ENCODE measurements at regions not wholly inside any gene's neighbourhood (a gene's known extent, or its start where the extent isn't known, plus 50 kb on each side); places are given as distances from the start of the nearest gene placed in this dataset.
"Not testable (repeated sequence)": the region's sequence is repeated elsewhere in the genome, so short reads cannot be mapped to it uniquely, and the experiment has no call there.

DNA sequence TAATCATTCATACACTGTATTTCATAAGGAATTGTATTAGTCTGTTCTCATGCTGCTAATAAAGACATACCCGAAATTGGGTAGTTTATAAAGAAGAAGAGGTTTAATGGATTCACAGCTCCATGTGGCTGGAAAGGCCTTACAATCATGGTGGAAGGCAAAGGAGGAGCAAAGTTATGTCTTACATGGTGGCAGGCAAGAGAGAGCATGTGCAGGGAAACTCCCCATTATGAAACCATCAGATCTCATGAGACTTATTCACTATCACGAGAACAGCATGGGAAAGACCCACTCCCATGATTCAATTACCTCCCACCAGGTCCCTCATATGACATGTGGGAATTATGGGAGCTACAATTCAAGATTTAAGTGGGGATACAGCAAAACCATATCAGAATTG is 122.9 kb upstream of the PHYHIPL start:
- not testable (repeated sequence) for H3K4me1 ChIP-seq (ENCODE audit: insufficient read depth, low read length); H3K27ac ChIP-seq (ENCODE audit: low read depth, low read length); H3K9me3 ChIP-seq (ENCODE audit: low read length); H3K4me3 ChIP-seq (ENCODE audit: low read depth in 1 of 2, low read length in 2 of 2); H3K9ac ChIP-seq (ENCODE audit: low read length); H3K27me3 ChIP-seq (ENCODE audit: control insufficient read depth in 1 of 2, insufficient read depth in 2 of 2, low read length in 2 of 2); H3K36me3 ChIP-seq (ENCODE audit: insufficient read depth, low read length)

DNA sequence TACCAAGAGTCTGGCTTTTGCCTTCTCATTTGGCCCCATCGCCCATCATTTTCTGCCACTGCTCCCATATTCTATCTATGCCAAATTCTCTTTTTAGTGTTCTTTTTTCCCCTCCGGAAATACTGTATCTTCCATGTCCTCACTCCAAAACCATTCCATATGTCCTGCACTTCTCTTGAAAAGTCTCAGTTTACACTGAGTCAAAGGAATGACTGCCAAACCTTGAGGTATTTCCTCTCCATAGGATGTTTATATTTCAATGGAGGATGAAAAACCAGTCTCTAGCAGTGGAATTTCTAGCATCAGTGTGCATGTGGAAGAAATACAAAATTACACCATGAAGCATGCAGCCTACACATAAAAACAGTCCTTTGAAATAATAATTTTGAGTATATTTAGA is 121.4 kb upstream of the PHYHIPL start:
- Histone ChIP-seq H3K4me1 (ENCODE audit: insufficient read depth, low read length) (no peaks in the 10 kb centered on the region), H3K9me3 (ENCODE audit: low read length) (no peaks in the 10 kb centered on the region), H3K27ac (ENCODE audit: low read depth, low read length) (no peak overlapping the region)

DNA sequence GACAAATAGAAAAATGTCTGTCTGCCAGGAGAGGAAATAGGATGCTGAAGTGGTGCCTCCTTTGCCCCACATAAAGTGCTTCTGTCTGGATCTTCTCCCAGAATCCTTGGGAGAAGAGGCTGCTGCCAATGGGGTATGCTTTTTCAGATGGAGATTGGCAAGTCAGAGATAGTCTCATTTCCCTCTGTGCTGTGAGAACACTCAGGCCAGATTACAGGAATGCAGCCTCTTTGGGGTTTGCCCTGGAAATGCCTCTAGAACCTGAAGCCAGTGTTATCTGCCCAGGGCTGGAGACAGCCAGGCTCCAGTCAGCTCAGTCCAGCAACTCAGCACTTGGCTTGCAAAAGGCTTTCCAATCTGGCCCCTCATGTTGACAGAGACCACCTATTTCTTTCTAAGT is 119.1 kb upstream of the PHYHIPL start:
- H3K4me3 ChIP-seq (ENCODE audit: low read depth in 1 of 2, low read length in 2 of 2), result no peak overlapping the region
- H3K36me3 ChIP-seq (ENCODE audit: insufficient read depth, low read length), result no peaks in the 10 kb centered on the region
- no peaks in the 10 kb centered on the region for H3K4me1 ChIP-seq (ENCODE audit: insufficient read depth, low read length)
- H3K27ac ChIP-seq (ENCODE audit: low read depth, low read length), result no peak overlapping the region
- no peak overlapping the region for H3K9ac ChIP-seq (ENCODE audit: low read length)
- H3K9me3 ChIP-seq (ENCODE audit: low read length), result no peaks in the 10 kb centered on the region
- no peaks in the 10 kb centered on the region for H3K27me3 ChIP-seq (ENCODE audit: control insufficient read depth in 1 of 2, insufficient read depth in 2 of 2, low read length in 2 of 2)

More for the DNA sequence above, 121.4 kb upstream of the PHYHIPL start:
- no peak overlapping the region for H3K9ac ChIP-seq (ENCODE audit: low read length)
- no peak overlapping the region for H3K4me3 ChIP-seq (ENCODE audit: low read depth in 1 of 2, low read length in 2 of 2)
- H3K27me3 ChIP-seq (ENCODE audit: control insufficient read depth in 1 of 2, insufficient read depth in 2 of 2, low read length in 2 of 2), result no peaks in the 10 kb centered on the region
- no peaks in the 10 kb centered on the region for H3K36me3 ChIP-seq (ENCODE audit: insufficient read depth, low read length)

DNA sequence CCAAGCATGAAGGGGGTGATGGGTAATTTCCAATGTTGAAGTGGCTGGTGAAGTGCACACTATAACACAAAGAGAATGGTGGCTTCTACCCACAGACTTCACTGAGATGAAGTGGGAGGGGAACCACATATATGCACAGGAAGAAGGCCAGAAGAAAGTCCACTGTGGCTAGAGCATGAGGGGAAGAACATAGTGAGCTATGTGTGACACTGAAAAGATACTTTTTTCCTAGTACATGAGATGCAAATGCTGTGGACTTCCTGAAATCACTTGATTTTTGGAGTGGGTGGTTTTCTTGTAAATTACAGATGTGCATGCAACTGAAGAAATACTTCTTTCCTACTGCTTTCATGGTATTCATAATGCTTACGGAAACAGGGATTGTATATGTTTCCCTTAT is 115.6 kb upstream of the PHYHIPL start:
- H3K9ac ChIP-seq (ENCODE audit: low read length), result no peak overlapping the region
- H3K27ac ChIP-seq (ENCODE audit: low read depth, low read length), result no peak overlapping the region
- no peaks in the 10 kb centered on the region for H3K27me3 ChIP-seq (ENCODE audit: control insufficient read depth in 1 of 2, insufficient read depth in 2 of 2, low read length in 2 of 2)
- H3K4me1 ChIP-seq (ENCODE audit: insufficient read depth, low read length), result no peaks in the 10 kb centered on the region
- H3K9me3 ChIP-seq (ENCODE audit: low read length), result no peaks in the 10 kb centered on the region
- H3K4me3 ChIP-seq (ENCODE audit: low read depth in 1 of 2, low read length in 2 of 2), result no peak overlapping the region
- no peaks in the 10 kb centered on the region for H3K36me3 ChIP-seq (ENCODE audit: insufficient read depth, low read length)

DNA sequence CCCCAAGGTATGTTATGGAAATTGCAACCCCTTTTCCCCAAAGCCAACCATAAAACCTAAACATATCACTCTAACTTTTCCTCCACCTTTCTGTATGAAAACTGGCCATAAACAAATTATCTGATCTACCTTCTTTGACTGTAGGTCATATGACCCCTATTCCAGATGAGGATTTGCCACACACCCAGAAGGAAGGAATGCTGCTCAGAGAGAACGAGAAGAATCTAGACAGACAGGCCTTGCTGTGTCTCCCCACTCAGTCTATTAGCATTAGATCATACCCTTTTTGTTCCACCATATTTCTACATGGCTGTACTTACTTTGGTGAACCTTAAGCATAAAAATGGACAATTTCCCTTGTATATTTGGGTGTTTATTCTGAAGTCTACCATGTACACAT is 113.0 kb upstream of the PHYHIPL start:
- Histone ChIP-seq H3K9me3 (ENCODE audit: low read length) (no peaks in the 10 kb centered on the region), H3K27me3 (ENCODE audit: control insufficient read depth in 1 of 2, insufficient read depth in 2 of 2, low read length in 2 of 2) (no peaks in the 10 kb centered on the region), H3K9ac (ENCODE audit: low read length) (no peak overlapping the region), H3K27ac (ENCODE audit: low read depth, low read length) (no peak overlapping the region), H3K4me3 (ENCODE audit: low read depth in 1 of 2, low read length in 2 of 2) (no peak overlapping the region), H3K4me1 (ENCODE audit: insufficient read depth, low read length) (no peaks in the 10 kb centered on the region), H3K36me3 (ENCODE audit: insufficient read depth, low read length) (no peaks in the 10 kb centered on the region)

DNA sequence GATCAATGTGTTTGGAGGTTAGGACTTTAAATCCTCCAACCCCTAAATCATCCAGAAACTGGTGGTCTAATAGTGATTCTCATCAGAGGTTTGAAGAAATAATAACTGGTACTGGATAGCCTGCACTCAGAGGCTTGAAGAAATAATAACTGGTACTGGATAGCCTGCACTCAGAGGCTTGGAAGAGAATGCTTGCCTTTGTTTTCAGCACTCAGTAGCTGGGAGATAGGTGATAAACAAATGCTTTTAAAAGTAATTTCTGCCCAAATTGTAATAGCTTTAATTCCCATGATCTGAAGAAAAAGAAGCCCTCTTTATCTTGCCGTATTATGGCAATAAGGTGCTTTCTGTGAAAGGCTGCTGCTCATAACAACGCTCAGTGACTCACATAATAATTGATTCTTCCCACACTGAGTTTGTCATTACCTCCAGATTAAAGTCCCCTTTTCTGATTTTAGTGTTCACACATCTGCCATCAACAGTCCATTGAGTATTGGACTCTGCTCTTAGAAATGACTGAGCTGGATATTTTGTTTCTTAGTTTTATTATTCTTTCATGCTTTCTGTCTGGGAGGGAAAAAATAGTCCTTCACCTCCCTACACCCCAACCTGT is 112.3 kb upstream of the PHYHIPL start:
- H3K4me1 ChIP-seq (ENCODE audit: insufficient read depth, low read length), result no peaks in the 10 kb centered on the region
- H3K9me3 ChIP-seq (ENCODE audit: low read length), result no peaks in the 10 kb centered on the region
- no peaks in the 10 kb centered on the region for H3K36me3 ChIP-seq (ENCODE audit: insufficient read depth, low read length)
- no peaks in the 10 kb centered on the region for H3K27me3 ChIP-seq (ENCODE audit: control insufficient read depth in 1 of 2, insufficient read depth in 2 of 2, low read length in 2 of 2)
- H3K9ac ChIP-seq (ENCODE audit: low read length), result no peak overlapping the region
- no peak overlapping the region for H3K4me3 ChIP-seq (ENCODE audit: low read depth in 1 of 2, low read length in 2 of 2)
- no peak overlapping the region for H3K27ac ChIP-seq (ENCODE audit: low read depth, low read length)

DNA sequence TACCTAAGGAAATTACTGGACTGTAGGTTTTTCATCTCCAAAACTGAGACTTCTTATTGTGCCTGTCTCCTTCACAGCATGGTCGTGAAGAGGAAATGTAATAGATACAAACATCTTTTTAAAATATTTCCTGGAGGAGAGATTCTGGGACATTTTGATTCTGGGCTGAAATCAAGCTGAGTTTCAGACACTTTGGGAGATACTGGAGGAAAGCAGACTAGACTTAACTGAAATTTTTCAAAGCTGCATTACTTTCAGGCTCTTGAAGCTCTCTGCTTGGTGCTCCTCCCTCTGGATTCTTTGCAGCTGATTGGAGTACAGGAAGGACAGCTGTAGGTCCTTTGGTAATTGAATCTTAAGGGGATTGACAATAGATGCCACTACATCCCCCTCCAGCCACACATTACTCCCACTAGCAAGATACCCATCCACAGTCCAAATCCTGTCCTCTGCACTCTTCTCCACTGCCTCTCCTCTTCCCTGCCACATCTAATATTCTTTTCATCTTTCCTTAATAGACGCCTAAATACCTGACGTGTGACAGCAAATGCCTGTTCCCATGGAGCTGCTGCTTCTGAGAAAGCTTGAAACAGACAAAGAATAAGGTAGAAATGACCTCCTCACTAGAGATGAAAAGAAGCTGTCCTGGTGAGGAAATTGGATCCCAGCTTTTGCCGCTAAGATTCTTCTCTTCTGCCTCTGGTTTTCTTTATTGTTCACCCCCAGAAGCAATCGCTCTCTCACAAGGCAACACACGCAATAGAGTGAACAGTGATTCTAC is 111.5 kb upstream of the PHYHIPL start:
- Histone ChIP-seq H3K4me1 (ENCODE audit: insufficient read depth, low read length) (no peaks in the 10 kb centered on the region), H3K27ac (ENCODE audit: low read depth, low read length) (no peak overlapping the region), H3K4me3 (ENCODE audit: low read depth in 1 of 2, low read length in 2 of 2) (no peak overlapping the region), H3K27me3 (ENCODE audit: control insufficient read depth in 1 of 2, insufficient read depth in 2 of 2, low read length in 2 of 2) (no peaks in the 10 kb centered on the region), H3K36me3 (ENCODE audit: insufficient read depth, low read length) (no peaks in the 10 kb centered on the region), H3K9ac (ENCODE audit: low read length) (no peak overlapping the region), H3K9me3 (ENCODE audit: low read length) (no peaks in the 10 kb centered on the region)

DNA sequence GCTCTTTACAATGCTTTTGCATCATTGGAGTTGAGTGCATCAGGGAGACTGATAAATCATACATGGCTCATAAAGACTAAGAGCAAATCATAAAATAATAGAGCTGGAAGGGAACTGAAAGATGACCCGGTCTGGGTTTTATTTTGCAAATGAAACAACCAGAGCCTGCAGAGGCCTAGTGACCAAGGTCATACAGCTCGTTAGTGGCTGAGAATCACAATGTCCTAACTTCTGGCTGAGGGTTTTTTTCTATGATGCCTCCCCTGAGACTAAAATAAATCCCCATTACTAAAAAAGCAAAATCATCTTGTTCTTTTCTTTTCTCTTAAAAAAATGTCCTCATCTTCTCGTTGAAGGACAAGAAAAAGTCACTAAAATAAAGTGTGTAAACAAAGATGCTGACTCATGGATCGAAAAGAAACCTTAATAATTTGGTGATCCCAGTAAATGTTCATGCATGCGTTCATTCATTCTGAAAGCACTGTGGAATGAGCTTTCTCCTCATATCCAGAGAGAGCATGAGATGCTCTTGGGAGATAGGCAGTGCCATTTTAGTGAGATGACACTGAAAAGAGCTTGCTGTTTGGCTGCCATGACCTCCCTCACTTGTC is 107.8 kb upstream of the PHYHIPL start:
- H3K4me1 ChIP-seq (ENCODE audit: insufficient read depth, low read length), result no peaks in the 10 kb centered on the region
- no peaks in the 10 kb centered on the region for H3K27me3 ChIP-seq (ENCODE audit: control insufficient read depth in 1 of 2, insufficient read depth in 2 of 2, low read length in 2 of 2)
- H3K9me3 ChIP-seq (ENCODE audit: low read length), result no peaks in the 10 kb centered on the region
- no peak overlapping the region for H3K4me3 ChIP-seq (ENCODE audit: low read depth in 1 of 2, low read length in 2 of 2)
- no peak overlapping the region for H3K9ac ChIP-seq (ENCODE audit: low read length)
- H3K27ac ChIP-seq (ENCODE audit: low read depth, low read length), result no peak overlapping the region
- no peaks in the 10 kb centered on the region for H3K36me3 ChIP-seq (ENCODE audit: insufficient read depth, low read length)

DNA sequence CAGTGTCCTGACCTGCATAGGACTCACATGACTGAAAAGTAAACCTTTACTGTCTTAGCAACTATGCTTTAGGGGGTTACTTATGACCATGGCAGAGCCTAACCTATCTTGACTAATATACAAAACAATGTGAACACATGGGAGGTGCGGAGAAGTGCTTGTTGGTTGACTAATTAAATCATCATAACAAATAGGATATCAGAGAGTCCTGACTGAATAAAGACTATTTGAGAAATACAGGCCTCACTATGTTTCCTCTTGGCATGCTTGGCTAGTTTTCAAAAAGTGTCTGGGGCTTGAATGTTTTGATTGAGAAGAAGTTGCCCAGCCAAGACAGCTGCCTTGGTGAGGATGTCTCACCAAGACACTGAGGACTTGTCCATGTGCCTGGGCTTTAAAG is 104.4 kb upstream of the PHYHIPL start:
- H3K4me3 ChIP-seq (ENCODE audit: low read depth in 1 of 2, low read length in 2 of 2), result no peak overlapping the region
- H3K9ac ChIP-seq (ENCODE audit: low read length), result no peak overlapping the region
- no peaks in the 10 kb centered on the region for H3K27me3 ChIP-seq (ENCODE audit: control insufficient read depth in 1 of 2, insufficient read depth in 2 of 2, low read length in 2 of 2)
- no peaks in the 10 kb centered on the region for H3K36me3 ChIP-seq (ENCODE audit: insufficient read depth, low read length)
- no peaks in the 10 kb centered on the region for H3K4me1 ChIP-seq (ENCODE audit: insufficient read depth, low read length)
- no peak overlapping the region for H3K27ac ChIP-seq (ENCODE audit: low read depth, low read length)
- H3K9me3 ChIP-seq (ENCODE audit: low read length), result no peaks in the 10 kb centered on the region

DNA sequence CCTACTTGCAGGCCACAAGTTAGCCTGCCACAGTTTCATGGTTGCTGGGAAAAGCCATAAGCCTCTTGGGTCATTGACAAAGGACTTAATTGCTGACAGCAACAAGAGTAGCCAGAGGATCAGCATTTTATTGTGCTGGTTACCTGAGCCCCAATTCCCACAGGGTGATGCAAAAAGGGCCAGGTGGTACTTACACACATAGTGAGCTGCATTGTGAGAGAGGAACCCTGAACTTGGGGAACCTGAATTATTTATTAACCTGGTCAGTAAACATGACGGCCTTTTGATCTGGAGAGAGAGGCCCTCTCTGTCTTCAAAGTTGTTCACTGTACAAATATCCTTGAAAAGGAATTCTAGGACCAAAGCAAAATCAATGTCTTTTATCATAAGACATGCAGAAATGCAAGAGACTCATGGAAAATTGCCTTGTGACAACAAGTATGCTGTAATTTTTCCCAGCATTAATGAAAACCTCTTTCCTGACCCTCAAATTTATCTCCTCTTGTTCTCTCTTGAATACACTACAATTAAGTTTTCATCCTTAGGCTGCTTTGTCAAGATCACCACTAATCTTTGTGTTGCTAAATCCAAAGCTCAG is 102.9 kb upstream of the PHYHIPL start:
- Histone ChIP-seq H3K4me1 (ENCODE audit: insufficient read depth, low read length) (no peaks in the 10 kb centered on the region), H3K36me3 (ENCODE audit: insufficient read depth, low read length) (no peaks in the 10 kb centered on the region), H3K9me3 (ENCODE audit: low read length) (no peaks in the 10 kb centered on the region), H3K9ac (ENCODE audit: low read length) (no peak overlapping the region), H3K27ac (ENCODE audit: low read depth, low read length) (no peak overlapping the region), H3K4me3 (ENCODE audit: low read depth in 1 of 2, low read length in 2 of 2) (no peak overlapping the region), H3K27me3 (ENCODE audit: control insufficient read depth in 1 of 2, insufficient read depth in 2 of 2, low read length in 2 of 2) (no peaks in the 10 kb centered on the region)

DNA sequence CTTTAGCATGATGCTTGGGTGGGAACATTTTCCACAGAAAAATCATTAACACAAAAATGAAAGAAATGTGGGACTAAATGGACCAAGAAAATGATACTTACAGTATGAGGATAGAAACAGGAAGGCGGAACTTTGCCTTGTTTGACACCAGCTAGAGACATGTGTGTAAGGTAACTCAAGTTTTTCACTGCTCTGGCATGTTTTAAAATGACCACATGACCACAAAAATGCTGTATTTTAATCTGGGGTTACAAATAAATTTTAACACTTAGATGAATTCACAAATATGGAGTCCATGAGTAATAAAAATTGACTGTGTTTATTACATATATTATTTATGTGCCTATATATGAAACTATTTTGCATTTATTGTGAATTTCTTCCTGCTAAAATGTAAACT is 100.9 kb upstream of the PHYHIPL start:
- Histone ChIP-seq H3K4me3 (ENCODE audit: low read depth in 1 of 2, low read length in 2 of 2) (no peak overlapping the region), H3K9me3 (ENCODE audit: low read length) (no peaks in the 10 kb centered on the region), H3K4me1 (ENCODE audit: insufficient read depth, low read length) (no peaks in the 10 kb centered on the region), H3K27ac (ENCODE audit: low read depth, low read length) (no peak overlapping the region), H3K27me3 (ENCODE audit: control insufficient read depth in 1 of 2, insufficient read depth in 2 of 2, low read length in 2 of 2) (no peaks in the 10 kb centered on the region), H3K36me3 (ENCODE audit: insufficient read depth, low read length) (no peaks in the 10 kb centered on the region), H3K9ac (ENCODE audit: low read length) (no peak overlapping the region)

All from muscle layer of colon (tissue), 2 donors.